DMS153 (cell line): ENCODE measurements at regions not wholly inside any gene's neighbourhood (a gene's known extent, or its start where the extent isn't known, plus 50 kb on each side); places are given as distances from the start of the nearest gene placed in this dataset.
"Not testable (repeated sequence)": the region's sequence is repeated elsewhere in the genome, so short reads cannot be mapped to it uniquely, and the experiment has no call there.

Experiments used
- DNase-seq: peaks from one replicate; lab custom pipeline; 2025; lab: John Stamatoyannopoulos, UW

DNA sequence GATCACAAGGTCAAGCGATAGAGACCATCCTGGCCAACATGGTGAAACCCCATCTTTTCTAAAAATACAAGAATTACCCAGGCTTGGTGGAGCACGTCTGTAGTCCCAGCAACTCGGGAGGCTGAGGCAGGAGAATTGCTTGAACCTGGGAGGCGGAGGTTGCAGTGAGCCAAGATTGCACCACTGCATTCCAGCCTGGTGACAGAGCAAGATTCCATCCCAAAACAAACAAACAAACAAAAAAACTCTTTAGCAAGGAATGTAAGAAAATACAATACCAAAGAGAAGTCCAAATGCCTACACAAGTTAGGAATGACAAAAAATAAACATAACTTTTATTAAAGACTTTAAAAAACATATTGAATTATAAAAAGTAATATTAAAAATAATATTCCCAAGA is 462.3 kb downstream of the C12orf50 start:
- not testable (repeated sequence) for DNase-seq

DNA sequence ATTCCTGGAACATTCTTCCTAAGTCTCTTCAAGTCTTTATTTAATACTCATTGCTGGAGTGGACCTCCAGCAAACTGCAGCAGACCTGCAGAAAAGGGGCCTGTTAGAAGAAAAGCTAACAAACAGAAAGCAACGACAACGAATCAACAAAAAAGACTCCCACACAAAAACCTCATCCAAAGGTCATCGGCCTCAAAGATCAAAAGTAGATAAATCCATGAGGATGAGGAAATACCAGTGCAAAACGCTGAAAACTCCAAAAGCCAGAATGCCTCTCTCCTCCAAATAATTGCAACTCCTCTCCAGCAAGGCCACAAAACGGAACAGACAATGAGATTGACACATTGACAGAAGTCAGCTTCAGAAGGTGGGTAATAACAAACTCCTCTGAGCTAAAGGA is 472.2 kb downstream of the C12orf50 start:
- no peak for DNase-seq

DNA sequence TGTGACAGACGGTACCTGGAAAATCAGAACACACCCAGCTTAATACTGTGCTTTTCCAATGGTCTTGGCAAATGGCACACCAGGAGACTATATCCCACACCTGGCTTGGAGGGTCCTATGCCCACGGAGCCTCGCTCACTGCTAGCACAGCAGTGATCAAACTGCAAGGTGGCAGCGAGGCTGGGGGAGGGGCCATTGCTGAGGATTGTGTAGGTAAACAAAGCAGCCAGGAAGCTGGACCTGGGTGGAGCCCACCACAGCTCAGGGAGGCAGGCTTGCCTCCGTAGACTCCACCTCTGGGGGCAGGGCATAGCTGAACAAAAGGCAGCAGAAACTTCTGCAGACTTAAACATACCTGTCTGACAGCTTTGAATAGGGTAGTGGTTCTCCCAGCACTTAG is 498.0 kb downstream of the C12orf50 start:
- DNase-seq = not testable (repeated sequence)

DNA sequence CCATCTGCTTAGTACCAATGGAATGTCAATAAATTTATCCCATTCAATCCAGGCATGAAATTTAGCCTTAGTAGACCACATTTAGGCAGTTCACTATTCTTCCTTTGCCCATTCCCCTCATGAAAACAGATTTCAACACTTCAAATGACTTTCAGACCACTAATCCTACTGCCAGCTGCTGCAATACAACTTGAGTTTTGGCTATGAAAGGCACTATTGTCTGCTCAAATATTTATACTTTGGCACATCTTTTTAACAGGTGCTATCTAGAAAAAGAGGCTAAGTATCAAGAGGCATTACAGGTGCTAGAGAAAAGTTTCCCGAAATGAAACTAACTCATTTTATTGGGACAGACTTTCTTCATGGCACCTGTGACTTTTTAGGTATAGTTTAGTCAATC is 499.8 kb downstream of the C12orf50 start:
- no peak for DNase-seq

DNA sequence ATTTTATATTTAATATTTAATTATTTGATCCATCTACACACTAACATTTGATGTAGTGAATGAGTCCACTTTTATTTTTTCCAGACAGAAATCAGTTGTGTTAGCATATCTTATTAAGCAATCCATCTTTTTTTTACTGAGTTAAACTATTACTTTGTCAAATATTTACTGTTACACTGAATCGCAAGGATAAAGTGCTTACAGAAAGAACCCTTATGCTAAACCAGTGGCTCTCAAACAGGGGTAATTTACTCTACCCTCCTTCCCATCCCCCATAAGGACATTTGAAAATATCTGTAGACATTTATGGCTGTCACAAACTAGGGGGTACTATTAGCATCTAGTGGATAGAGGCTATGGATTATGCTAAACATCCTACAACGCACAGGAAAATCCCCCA is 508.2 kb downstream of the C12orf50 start:
- DNase-seq = no peak

DNA sequence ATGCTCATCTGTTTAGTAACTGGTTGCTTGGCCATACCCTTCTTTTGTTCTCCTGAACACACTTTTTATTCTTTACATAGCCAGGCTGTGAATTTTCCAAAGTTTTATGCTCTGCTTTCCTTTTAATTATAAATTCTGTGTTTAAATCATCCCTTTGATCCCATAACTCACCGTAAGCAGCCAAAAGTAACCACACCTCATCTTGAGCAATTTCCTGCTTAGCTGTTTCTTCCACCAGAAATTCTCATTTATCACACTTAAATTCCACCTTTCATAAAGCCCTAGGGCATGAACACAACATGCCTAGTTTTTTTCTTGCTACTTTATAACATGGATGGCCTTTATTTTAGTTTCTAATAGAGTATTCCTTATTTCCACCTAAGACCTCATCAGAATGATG is 510.7 kb downstream of the C12orf50 start:
- DNase-seq = no peak

DNA sequence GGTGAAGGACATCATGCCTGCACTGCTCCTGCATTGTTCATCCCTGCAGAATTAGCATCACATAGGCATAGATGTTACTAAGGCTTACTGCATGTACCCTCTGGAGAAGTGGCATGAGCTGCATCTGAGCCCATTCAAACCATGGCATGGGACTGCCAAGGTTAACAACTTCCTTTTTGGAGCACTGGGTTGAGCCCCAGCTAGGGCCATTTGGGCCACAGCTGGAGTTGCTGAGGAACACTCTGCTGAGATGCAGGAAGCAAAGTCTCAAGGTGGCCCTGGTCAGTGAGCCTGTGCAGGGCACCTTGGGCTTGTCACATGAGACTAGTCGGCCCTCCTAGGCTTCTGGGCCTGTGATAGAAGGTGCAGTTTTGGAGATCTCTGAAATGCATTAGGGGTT is 511.2 kb downstream of the C12orf50 start:
- no peak for DNase-seq

DNA sequence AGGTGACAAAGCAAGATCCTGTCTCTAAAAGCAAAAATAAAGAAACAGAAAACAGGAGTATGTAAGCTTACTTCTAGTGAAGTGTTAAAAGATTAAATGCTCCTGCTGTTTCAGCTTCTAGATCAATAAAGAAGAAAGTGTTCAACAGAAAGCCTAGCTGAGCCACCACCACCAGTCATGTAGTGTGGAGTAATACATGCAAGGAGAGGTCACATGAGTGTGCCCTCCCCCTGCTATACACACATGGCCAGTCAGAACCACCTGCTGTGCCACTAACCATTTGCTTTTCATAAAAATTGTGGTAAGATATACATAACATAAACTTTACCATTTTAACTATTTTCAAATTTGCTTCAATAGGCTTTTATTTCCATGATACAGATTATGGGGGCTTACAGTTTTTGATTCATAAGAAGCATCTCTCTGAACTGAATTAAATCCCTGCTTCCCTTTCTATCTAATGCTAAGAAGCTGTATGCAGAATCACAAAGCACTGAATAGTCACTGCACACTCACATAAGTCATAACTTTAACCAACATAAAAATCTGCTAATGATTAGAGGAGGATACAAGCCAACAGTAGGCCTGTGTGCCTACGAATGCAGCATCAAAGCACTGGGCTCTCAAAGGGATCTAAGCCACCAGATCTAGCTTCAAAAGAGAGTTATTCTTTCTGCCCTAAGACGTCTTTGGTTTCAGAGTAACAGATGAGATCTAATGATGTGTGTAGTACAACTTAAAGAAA is 515.5 kb downstream of the C12orf50 start:
- DNase-seq = no peak

DNA sequence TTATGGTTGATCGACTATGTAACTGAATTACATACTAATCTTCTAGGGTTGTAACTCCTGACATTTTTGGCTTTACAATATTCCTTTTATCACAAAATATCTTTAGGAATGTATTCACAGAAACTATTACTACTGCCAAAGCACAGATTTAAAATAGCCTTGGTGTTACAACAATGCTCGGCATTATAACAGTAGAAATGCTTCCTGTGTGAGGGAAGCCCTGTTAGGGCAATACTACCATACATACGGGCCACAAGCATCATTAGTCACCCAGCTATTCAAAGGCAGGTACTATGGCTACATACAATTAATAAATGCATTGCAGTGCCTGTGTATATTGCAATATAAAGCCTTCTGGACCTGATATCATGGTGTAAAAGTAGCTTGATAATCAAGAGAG is 517.8 kb downstream of the C12orf50 start:
- no peak for DNase-seq

DNA sequence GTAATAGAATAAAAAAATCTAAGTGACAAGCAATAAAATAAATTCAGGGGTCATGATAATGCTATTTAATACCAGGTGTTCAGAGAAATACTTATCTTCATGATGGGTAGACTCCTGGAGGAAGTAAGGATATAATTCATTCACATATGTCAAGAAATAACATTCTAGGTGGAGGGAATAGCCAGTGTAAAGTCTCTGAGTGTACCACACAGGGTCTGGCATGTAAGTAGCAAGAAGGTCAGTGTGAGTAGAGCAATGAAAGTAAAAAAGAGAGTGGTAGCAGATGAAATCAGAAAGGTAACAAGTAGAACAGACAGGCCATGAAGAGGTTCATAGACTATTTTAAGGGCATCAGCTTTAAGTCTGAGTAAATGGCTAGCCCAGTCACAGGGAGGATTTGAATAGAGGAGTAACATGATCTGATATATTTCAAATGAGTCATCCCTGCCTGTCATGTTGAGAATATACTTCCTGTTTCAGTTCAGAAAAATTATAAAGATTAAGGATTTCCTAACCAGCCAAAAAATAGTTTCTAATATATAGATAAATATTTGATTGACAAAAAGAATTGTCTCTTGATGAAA is 519.9 kb downstream of the C12orf50 start:
- peak; percentile 24 for DNase-seq

DNA sequence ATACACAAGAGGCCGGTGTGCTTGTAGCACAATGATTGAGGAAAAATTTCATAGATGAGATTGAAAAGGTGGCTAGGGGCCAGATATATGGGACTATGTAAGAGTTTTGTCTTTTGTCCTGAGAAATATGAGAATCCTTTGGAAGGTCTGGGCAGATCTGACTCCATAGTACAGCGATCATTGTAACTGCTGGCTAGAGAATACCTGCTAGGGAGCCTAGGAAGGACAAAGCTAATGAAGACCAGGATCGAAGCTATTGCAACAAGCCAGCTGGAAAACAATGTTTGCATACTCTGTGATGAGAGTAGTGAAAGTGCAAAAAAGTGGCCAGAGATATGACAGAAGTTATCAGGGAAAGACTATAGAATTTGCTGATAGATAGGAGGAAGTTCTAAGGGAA is 537.6 kb downstream of the C12orf50 start:
- no peak for DNase-seq

DNA sequence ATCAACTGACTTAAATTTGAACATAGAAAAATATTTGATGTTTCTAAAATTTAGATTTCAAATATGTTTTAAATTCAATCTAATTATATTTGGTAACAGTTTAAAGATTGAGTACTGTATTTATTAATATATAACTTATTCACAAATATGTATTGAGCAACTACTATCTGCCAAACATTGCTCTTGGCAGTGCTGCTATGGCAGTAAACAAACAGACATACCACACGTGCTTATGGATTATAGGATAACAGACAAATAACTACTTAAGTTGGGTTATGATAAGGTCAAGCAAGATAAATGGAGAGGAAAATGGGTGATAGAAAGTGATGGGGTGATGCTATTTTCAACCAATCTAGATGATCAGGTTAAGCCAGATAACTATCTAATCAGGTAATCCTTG is 538.1 kb downstream of the C12orf50 start:
- DNase-seq = no peak

DNA sequence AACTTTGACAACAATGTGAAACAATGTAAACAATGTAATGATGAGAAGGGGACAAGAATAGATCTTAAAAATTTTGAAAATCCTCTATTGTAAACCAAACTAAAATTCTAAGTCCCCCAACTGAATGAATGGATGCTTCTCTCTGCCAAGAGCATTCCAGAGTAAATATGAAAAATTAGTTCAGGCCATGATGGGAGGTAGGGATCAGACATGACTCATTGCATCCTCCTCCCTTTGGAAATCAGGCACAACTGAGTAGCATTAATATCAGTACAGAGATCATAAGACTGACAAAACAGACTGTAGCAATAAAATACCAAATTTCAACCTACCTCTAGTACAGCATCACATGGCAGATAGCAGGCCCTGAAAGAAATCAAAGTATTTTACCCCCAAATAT is 559.9 kb downstream of the C12orf50 start:
- DNase-seq = no peak

DNA sequence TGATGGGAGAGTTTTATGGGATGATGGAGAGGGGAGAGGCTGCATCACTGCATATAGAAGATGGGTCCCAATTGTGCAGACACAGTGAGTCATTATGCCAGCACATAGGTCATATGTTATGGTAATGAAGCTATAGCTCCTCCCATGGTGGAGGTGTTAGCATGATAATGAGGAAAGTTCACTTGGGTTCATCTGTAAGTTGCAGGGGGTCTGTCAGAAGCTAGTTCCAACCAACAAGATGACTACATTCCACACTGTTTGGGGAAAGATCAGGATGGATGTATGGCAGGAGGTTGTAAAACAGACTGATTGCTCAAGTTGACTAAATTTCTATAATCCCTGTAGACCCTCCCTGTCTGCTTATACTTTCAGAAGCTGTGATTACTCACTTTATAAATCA is 561.3 kb downstream of the C12orf50 start:
- DNase-seq = no peak

DNA sequence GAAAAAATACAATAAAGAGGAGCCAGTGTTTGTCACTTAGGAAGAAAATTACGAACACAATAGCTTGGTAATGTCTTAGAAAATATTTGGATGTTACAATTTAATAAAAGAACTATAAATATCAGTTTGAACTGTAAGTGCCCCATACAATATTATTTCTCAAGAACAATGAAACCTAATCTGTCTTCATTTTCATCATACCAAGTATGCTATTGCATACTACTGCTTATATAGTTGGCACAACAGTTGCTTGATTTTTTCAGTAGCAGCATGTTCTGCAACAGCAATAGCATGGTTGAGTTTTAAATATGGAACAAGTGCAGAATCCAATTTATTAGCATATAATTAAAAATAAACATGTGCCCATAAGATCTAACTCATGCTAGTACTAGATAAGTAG is 564.6 kb downstream of the C12orf50 start:
- DNase-seq = no peak

DNA sequence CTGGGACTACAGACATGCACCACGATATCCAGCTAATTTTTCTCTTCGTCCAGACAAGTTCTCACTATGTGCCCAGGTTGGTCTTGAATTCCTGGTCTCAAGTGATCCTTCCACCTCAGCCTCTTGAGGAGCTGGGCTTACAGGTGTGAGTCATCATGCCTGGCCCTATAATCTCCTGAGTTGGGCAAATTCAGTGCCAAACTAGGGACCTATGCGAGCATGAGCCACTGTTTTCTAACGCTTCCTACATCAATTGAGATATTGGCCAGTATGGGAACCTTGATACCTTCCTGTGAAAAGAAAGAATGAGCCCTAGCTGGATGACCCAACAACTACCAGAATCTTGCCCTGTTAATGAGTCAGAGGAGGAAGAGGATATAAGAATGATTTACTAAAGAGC is 585.2 kb downstream of the C12orf50 start:
- no peak for DNase-seq

DNA sequence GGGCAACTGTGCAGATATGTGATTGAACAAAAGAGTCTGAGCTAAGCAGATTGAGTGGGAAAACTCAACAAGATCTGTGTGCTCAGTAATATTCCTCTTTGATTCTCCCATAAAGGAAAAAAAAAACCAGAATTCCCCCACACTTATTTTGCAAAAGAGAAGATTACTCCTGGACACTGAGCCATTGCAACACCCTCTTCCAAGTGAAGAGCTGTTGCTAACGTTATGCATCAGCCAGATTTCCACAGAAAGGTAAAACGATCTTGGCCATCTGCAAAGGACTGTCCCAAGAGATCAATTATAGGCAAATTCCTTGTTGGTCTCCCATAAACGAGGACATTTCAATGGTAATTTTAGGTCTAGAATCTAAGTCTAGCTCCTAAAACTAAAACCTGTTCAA is 587.7 kb downstream of the C12orf50 start:
- no peak for DNase-seq

DNA sequence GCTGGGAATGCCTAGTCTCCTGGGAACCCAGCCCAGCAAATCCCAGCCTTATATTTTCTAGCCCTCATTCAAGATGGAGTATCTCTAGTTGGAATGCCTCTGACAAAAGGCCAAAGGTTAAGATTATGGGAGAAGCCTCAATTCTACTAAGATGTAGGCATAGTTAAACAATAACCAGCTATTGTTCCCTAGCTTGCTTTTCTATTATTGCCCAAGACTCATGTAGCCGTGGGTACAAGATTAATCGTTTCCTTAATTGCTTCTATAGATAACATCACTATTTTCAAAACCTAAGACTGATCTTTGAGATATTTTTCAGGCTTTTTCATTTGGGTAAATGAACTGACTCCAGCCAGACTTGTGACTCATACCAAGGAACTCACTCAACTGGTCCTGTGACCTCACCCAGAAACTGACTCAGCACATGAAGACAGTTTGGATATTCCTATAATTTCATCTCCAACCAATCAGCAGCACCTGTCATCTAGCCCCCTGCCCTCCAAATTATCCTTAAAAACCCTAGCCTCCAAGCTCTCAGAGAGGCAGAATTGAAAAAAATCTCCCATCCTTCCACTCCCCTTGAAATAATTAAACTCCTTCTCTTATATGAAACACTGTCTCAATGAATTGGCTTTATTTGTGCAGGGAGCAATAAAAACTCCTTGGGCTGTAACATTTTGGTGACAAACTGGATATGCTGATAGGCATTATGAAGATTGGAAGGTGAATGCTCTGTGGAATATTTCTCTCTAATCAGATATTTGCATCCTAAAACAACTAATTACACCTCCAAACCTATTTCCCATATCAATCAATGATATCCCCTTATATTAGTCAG is 589.0 kb downstream of the C12orf50 start:
- no peak for DNase-seq

DNA sequence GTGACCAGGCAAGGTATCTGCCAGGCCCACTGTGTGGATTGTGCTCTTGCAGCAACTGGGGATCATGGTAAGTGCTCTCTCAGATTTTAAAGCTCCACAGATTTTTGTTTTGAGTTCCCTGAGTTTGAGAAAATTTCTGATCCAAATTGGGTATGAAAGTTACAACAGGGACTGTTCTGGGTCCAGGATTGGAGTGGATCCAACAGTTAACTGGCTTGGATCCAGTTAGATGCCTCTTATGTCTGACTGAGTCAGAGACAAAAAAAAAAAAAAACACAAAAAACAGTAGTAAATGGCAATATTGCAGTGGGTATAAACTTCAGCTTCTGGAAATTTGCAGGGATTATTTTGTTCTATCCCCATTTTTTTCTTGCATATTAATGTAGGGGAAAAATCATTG is 598.8 kb downstream of the C12orf50 start:
- DNase-seq = no peak

DNA sequence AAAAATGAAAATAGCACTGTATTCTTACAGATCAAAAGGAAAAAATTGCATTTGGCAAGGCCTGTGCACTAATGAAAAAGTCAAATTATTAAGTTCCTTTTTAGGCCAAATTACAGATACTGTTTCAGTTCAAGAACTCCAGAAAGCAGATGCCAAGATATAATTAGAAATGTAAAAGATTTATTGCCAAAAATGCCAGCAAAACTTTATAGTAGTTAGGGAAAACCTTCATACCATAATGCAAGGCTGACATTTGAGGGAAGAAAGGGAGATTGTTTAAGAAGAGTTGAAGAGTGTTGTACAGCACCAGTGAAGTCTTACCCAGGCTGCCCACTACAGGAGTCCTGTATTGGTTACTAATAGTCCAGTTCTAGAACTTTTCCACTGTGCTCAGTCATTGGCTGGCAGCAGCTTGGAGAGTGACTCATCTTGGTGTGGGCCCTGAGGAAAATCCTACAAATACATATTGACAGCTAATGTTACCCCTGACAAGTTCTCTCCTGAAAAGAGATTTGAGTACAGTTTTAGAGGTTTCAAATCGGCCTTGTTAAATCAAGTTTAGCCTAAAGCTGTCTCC is 600.4 kb downstream of the C12orf50 start:
- no peak for DNase-seq

DNA sequence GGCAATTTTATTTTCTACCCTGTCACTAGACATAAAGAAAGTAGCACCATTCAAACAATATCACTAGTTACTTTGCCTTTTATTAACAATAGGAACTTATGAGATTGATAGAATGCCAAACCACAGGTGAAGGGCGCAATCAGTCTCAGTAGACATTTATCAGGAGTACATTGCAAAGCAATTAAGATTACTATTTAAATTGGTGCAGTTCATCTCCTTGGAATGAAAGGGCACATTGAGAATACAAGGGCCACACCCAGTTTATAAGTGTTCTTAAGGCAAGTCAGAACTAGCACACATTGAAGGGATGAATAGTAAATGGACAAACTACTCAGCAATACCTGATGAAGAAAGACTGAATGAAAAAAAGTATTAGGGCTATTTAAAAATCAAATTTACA is 601.4 kb downstream of the C12orf50 start:
- no peak for DNase-seq

DNA sequence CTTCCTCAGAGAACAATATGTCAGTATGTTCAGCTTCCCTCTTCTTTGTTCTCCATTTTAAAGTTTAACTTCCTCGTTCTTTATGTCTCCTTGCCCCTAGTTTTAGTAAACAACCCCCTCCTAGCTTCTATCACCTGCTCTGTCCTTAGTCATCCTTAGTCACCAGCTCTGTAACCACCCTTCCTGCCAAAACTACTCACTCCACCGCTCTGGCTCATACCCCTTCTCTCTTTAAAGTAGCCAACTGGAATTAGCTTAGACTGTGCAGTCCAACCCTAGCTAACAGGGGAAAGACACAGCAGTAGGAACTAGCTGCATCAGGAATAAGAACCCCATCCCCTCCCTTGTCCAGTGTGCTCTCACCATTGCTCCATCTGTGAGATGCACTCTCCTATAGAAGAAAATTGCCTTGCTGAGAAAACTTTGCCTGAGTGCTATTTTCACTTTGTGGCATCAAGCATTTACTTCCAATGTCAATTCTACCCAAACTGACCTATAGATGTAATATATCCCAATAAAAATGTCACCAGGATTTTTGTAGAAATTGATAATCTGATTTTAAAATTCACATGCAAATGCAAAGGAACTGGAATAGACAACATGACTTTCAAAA is 603.2 kb downstream of the C12orf50 start:
- DNase-seq = no peak
